Hematopoietic multipotent progenitor cell (in vitro differentiated cells): ENCODE measurements at regions not wholly inside any gene's neighbourhood (a gene's known extent, or its start where the extent isn't known, plus 50 kb on each side); places are given as distances from the start of the nearest gene placed in this dataset. TPM values are rescaled to one million over a fixed set of nuclear protein-coding genes. Genes with fewer than 3 reads are reported as not detected.
"Not testable (repeated sequence)": the region's sequence is repeated elsewhere in the genome, so short reads cannot be mapped to it uniquely, and the experiment has no call there.

Source experiments
- DNase-seq, 3 donors: peaks; one replicate each; pipeline ENCODE4 v3.0.0-alpha.2; 2011 to 2015; ENCODE audit warnings: low read depth in 2 of 3, low spot score in 2 of 3
- small RNA-seq: library from RNA; depleted of rRNA; stranded (forward); fragments of <200 nt; gene quantifications from one replicate; pipeline ENCODE3, GENCODE V24; 2012

- no peak for DNase-seq
Measured at GRCh38 chr11:13215149-13215548, 62.4 kb upstream of the BMAL1 start.

GRCh38 chr11:13216019-13216710, 61.4 kb upstream of the BMAL1 start:
- peak in 2 of 3 donors; percentile 27 to 45 for DNase-seq

- peak in 1 of 3 donors; percentile 5 for DNase-seq
Measured at GRCh38 chr11:13216711-13217075, 60.9 kb upstream of the BMAL1 start.

GRCh38 chr11:13218685-13219084, 58.9 kb upstream of the BMAL1 start:
- DNase-seq = not testable (repeated sequence)

- DNase-seq = no peak
Measured at GRCh38 chr11:13220148-13220547, 57.4 kb upstream of the BMAL1 start.

DNA sequence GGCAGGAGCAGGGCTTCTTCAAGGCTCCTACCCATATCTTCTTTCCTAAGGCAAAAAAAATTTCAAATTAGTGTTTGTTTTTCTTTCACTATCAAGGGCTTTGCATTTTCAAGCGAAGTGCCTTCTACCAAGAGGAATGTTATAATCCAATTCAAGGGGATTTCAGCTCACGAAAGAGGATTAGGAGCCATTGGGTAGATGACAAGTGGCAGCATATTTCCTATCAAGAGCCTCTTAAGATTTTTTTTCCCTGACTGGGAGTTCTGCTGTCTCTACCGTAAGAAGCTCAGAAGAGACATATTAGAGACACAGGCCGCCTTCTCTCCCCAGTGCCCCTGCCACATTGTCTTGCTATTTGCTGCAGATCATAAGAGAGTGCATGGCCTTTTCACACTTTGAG, 55.9 kb upstream of the BMAL1 start:
- DNase-seq = no peak

- no peak for DNase-seq
Measured at GRCh38 chr11:13222285-13222684, 55.3 kb upstream of the BMAL1 start.

- DNase-seq = no peak
Measured at GRCh38 chr11:13223112-13223511, 54.5 kb upstream of the BMAL1 start.

- DNase-seq = no peak
Measured at GRCh38 chr11:13224324-13224723, 53.3 kb upstream of the BMAL1 start.

- no peak for DNase-seq
Measured at GRCh38 chr11:13225038-13226001, 52.3 kb upstream of the BMAL1 start.

GRCh38 chr11:13227676-13228255, 49.8 kb upstream of the BMAL1 start:
- peak in 1 of 3 donors; percentile 13 for DNase-seq

Small RNAs in the stretch of these regions (small RNA-seq; reads per million reads assigned to genes)
- not detected for gene AC022878.1
